MCF 10A (cell line): ENCODE measurements at regions not wholly inside any gene's neighbourhood (a gene's known extent, or its start where the extent isn't known, plus 50 kb on each side); places are given as distances from the start of the nearest gene placed in this dataset.

Source experiments
- BruUV-seq: library from RNA; stranded (reverse); fragments of 400-500 nt; replicated peaks from 2 replicates; lab custom pipeline; 2021; lab: Mats Ljungman, UMichigan
- CTCF ChIA-PET: fragments of 300-600 bp; sonication (Branson Sonifier 250); formaldehyde crosslinking; extraction: SDS; loops from one replicate; lab custom pipeline; 2021; ENCODE audit warnings: antibody characterized with exemption, inconsistent platforms; lab: Yijun Ruan, JAX
- POLR2A ChIA-PET: fragments of 300-600, 350-650 bp; sonication (Branson Sonifier 250); formaldehyde crosslinking; extraction: SDS; loops from one replicate; lab custom pipeline; 2020; ENCODE audit warnings: antibody characterized with exemption, inconsistent platforms; lab: Yijun Ruan, JAX
- DNase-seq: peaks from one replicate; pipeline ENCODE4 v3.0.0-alpha.2; 2018; ENCODE audit not compliant: unreplicated experiment
- H3K27ac Mint-ChIP-seq: one replicate; pipeline ENCODE4 v1.8.0; 2022; ENCODE audit warnings: mild to moderate bottlenecking, low read depth, mixed read lengths; ENCODE audit not compliant: unreplicated experiment
- H3K27me3 Mint-ChIP-seq: one replicate; pipeline ENCODE4 v1.8.0; 2022; ENCODE audit warnings: mixed read lengths; ENCODE audit not compliant: insufficient read depth, unreplicated experiment
- H3K36me3 Mint-ChIP-seq: one replicate; pipeline ENCODE4 v1.8.0; 2022; ENCODE audit warnings: mild to moderate bottlenecking, moderate library complexity, mixed read lengths; ENCODE audit not compliant: insufficient read depth, unreplicated experiment
- H3K4me1 Mint-ChIP-seq: one replicate; pipeline ENCODE4 v1.8.0; 2022; ENCODE audit warnings: mixed read lengths; ENCODE audit not compliant: insufficient read depth, unreplicated experiment
- H3K4me3 Mint-ChIP-seq: one replicate; pipeline ENCODE4 v1.8.0; 2022; ENCODE audit warnings: mild to moderate bottlenecking, moderate library complexity, mixed read lengths; ENCODE audit not compliant: unreplicated experiment
- H3K9me3 Mint-ChIP-seq: one replicate; pipeline ENCODE4 v1.8.0; 2022; ENCODE audit warnings: mixed read lengths; ENCODE audit not compliant: unreplicated experiment
- CTCF ChIP-seq: fragments of 200-600 bp; IDR thresholded peaks from one replicate; pipeline ENCODE4 v1.8.0; 2022; ENCODE audit warnings: antibody characterized with exemption, mild to moderate bottlenecking; ENCODE audit not compliant: unreplicated experiment
- intact Hi-C: fragments of 100-400 bp; cut with micrococcal nuclease; formaldehyde crosslinking; loops from 2 replicates; pipeline ENCODE4 v1.14.1; 2022

DNA sequence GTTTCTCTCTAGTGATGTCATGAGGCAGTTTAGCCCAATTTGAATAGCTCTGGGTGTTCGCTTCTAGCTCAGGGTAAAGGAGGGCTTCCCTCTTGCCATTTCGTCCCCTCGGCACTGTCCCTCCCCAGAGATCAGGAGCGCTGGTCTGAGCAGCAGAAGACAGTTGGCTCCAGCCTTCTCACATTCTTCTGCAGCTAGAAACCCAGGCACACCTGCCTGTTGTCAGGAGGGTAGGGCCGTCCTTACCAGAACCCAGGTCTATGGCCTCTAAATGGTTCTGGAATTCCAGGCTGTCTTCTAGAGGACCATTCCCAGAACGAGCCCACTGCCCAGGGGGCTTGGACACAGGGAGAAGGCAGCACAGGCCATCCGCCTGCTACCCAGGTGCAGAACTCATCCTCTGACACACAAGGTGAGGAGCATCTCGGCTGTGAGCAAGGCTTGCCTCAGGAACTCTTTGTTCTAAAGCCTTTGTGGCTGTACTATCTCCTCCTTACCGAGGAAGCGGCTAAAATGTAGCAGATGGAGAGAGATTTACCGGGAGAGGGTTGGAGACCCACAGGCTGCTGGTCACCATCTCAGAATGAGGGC, 255.6 kb upstream of the IRX2 start:
- H3K36me3 Mint-ChIP-seq: no peaks in the 10 kb centered on the region
- no TSS peak for BruUV-seq
- DNase-seq: no peak
- no peaks in the 10 kb centered on the region for H3K27me3 Mint-ChIP-seq
- H3K9me3 Mint-ChIP-seq: no peaks in the 10 kb centered on the region
- intact Hi-C loops: no loop called here
- H3K27ac Mint-ChIP-seq: no peak overlapping the region
- TF ChIP-seq CTCF: no peak
- ChIA-PET CTCF (no interaction called here), POLR2A (no interaction called here)
- no peak overlapping the region for H3K4me3 Mint-ChIP-seq
- peaks cover 12% of the 10 kb centered on the region for H3K4me1 Mint-ChIP-seq

DNA sequence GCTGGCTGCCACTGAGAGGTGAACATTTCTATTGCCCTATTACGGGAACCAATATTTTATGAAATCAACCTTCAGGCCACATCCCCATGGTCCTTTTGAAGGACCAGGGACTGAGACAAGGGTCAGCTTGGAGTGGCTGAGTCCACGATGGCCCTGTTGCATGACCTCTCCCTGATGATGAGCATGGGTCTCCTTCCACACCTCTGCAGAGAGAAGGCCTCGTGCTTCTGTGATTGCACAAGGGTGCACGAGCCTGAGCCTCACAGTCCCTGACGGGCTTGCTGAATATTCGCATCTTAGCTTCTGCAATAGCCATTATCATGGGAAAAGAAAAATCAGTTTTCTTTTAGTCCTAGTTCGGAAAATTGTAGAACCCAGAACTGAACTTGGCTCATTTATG, 255.0 kb upstream of the IRX2 start:
- no peak for TF ChIP-seq CTCF
- Mint-ChIP-seq H3K4me1 (peaks cover 9% of the 10 kb centered on the region), H3K27ac (no peak overlapping the region), H3K27me3 (no peaks in the 10 kb centered on the region), H3K4me3 (no peak overlapping the region), H3K9me3 (no peaks in the 10 kb centered on the region), H3K36me3 (no peaks in the 10 kb centered on the region)
- ChIA-PET POLR2A (no interaction called here), CTCF (no interaction called here)
- BruUV-seq: no TSS peak
- no peak for DNase-seq
- intact Hi-C loops: no loop called here

DNA sequence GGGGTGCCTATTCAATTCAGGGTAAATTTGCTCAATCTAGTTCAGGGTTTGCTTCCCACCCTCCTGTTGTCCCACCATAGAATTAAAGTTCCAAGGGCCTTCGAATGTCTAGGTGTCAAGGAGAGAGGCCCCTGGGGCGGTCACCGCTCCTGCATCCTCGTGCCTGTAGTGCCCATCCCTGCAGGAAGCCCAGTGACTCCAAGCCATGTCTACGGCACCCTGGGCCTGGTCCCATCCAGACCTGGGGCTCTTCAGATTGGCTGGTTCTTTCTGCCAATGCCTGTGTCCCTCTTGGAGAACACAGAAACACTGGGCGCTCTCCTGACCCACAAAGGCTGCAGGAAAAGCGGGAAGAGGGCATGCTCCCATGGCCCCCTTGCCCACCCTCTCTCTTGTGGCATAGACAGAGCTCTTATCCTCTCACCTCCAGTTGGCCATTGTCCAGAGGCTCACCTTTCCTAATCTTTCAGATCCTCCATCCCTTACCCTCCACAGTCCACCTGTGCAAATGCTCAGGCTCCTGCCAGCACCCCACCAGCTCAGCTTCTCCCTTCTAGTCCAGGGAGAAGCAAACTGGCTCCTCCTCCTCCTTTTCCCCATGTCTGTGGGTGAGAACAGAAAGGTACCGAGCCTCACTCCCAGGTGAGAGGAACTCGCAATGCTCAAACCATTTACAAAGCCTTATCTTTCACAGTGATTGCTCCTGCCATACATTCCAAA, 253.0 kb upstream of the IRX2 start:
- no peak overlapping the region for H3K4me3 Mint-ChIP-seq
- POLR2A ChIA-PET: no interaction called here
- intact Hi-C loops: no loop called here
- no peaks in the 10 kb centered on the region for H3K27me3 Mint-ChIP-seq
- no TSS peak for BruUV-seq
- H3K27ac Mint-ChIP-seq: no peak overlapping the region
- DNase-seq: no peak
- CTCF ChIA-PET: interaction anchor here (0.8 kb wide), 1 partner anchor 368 kb away, joined by 3 read pairs; no protein-coding TSS in a partner anchor
- no peaks in the 10 kb centered on the region for H3K9me3 Mint-ChIP-seq
- H3K36me3 Mint-ChIP-seq: no peaks in the 10 kb centered on the region
- H3K4me1 Mint-ChIP-seq: no peaks in the 10 kb centered on the region
- no peak for TF ChIP-seq CTCF

- no peaks in the 10 kb centered on the region for H3K4me1 Mint-ChIP-seq
- no peak for TF ChIP-seq CTCF
- no TSS peak for BruUV-seq
- ChIA-PET POLR2A (no interaction called here), CTCF (no interaction called here)
- H3K36me3 Mint-ChIP-seq: no peaks in the 10 kb centered on the region
- H3K27ac Mint-ChIP-seq: no peak overlapping the region
- intact Hi-C loops: no loop called here
- DNase-seq: no peak
- no peak overlapping the region for H3K4me3 Mint-ChIP-seq
- H3K9me3 Mint-ChIP-seq: no peaks in the 10 kb centered on the region
- H3K27me3 Mint-ChIP-seq: no peaks in the 10 kb centered on the region
Observed at GRCh38 chr5:3002230-3002629, 250.8 kb upstream of the IRX2 start.
